Hepatic stellate cell (primary cell): ENCODE measurements at regions not wholly inside any gene's neighbourhood (a gene's known extent, or its start where the extent isn't known, plus 50 kb on each side); places are given as distances from the start of the nearest gene placed in this dataset.
"Not testable (repeated sequence)": the region's sequence is repeated elsewhere in the genome, so short reads cannot be mapped to it uniquely, and the experiment has no call there.

Experiments used
- DNase-seq: peaks from one replicate; pipeline ENCODE4 v3.0.0; 2011; ENCODE audit warnings: low spot score

DNA sequence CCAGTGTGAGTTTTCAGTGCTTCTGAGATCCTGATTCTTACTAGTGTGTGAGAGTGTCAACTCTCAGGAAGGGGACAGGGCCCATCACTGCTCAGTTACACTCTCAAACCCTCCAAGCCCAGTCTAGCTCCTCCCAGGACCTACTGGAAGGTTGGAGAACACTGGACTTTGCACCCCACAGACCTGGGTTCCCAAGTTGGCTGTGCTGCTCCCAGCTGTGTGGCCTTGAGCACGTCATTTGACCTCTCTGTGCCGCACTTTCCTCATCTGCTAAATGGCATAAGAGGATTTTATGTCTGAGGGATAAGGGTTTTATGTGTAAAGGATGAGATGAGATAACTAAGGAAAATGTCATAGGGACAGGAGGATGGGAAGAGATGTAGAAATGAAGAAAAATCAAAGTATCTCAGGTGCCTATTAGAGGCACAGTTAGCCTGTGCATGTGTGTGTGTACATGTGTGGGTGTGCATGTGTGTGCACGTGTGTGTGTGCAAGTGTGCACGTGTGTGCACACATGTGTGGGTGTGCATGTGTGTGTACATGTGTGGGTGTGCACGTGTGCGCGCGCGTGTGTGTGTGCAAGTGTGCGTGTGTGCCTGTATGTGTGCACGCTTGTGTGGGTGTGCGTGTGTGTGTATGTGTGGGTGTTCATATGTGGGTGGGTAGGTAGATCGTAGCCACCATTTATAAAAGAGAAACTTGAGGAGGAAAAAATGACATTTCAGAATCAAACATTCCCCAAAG, 108.0 kb upstream of the GRK3 start:
- DNase-seq, result not testable (repeated sequence)

DNA sequence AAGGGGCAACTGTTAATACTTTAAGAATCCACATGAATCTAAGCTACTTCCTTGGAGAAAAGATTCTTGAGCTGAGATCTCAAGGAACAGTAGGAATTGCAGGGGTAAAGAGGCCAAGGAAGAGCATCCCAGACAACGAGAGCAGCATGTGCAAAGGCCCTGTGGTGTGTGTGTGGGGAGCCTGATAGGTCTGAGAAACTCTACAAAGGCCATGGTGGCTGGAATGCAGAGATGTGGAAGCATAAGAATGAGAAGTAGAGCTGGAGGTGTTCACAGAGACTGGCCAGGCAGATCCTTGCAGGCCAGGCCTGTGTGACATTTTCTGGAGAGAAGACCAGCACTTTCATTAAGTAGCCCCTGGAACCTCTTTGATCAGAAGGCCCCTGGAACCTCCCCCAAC, 105.8 kb upstream of the GRK3 start:
- not testable (repeated sequence) for DNase-seq

DNA sequence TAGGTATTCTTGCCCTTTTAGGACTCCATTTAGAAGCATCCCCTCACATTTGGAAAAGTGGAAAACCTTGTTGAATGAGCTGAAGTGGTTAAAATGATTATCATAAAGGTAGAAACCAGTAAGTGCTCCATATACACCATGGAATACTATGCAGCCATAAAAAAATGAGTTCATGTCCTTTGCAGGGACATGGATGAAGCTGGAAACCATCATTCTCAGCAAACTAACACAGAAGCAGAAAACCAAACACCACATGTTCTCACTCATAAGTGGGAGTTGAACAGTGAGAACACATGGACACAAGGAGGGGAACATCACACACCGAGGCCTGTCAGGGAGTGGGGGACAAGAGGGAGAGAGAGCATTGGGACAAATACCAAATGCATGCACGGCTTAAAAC, 103.8 kb upstream of the GRK3 start:
- not testable (repeated sequence) for DNase-seq

DNA sequence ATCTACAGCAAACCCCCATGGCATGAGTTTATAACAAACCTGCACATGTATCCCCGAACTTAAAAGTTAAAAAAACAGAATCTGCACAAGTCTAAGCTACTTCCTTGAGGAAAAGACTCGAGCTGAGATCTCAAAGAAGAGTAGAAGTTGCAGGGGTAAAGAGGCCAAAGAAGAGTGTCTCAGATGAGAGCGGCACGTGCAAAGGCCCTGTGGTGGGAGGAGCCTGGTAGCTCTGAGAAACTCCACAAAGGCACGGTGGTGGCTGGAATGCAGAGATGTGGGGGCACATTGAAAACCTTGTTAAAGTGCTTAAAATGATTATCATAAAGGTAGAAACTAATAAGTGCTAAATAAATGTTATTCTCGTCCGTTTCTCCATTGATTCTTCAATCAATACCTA, 103.2 kb upstream of the GRK3 start:
- no peak for DNase-seq

DNA sequence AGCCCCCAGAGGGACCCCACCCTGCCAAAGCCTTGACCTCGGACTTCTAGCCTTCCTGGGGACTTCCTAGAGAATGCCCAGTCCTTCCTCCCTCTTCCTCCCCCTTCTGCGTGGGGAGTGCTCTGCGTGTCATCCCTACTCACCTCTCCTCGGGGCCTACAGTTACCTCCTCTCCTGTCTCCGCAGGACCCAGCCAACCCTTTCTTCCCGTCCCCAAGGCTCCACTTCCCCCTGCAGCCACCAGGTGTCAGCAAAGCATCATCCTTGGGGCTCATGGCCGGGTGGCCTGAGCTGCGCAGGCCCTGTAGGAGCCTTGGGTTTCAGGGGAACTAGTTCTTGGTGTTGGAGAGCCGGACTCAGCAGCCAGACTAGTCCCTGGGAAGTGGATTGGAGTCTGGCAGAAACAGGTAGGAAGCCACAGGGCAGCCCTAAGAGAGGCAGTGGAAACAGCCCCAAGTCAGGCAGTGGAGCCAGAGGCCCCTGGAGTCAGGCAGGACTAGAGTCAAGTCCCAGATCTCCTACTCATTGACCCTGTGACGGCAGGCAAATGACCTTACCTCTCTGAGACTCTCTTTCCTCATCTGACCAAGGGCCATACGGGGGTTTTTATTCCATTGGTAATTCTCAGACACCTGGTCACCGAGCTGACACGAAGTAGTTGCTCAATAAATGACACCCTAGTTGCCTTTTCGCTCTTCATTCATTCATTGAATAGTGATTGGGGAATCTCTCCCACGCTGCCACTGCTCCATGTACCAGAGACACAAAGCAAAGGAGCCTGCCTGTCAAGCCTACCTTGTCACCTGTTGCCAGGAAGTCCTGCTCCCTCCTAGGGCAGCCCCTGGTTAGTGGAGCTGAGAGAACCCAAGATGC, 101.8 kb upstream of the GRK3 start:
- peak; percentile 89 for DNase-seq

DNA sequence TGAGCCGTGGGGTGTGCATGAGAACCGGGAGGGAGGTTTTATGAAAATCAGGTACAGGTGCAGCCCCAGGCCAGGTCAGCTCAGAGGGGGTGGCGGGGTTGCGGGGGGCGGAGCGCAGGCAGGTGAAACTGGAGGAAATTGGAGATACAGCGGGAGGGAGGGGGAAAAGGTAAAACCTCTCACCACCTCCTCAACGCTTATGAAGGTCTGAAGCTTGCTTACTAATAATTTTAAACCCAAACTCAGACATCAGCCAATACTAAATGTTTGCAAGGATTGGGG, 101.2 kb upstream of the GRK3 start:
- not testable (repeated sequence) for DNase-seq

DNA sequence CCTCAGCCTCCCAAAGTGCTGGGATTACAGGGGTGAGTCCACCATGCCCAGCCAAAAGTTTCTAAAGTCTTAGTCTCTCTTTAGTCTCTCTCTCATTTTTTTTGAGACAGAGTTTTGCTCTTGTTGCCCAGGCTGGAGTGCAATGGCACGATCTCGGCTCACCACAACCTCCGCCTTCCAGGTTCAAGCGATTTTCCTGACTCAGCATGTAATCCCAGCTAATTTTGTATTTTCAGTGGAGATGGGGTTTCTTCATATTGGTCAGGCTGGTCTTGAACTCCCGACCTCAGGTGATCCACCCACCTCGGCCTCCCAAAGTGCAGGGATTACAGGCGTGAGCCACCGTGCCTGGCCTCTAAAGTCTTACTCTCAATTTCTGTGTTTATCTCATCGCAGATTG, 100.1 kb upstream of the GRK3 start:
- DNase-seq, result not testable (repeated sequence)

DNA sequence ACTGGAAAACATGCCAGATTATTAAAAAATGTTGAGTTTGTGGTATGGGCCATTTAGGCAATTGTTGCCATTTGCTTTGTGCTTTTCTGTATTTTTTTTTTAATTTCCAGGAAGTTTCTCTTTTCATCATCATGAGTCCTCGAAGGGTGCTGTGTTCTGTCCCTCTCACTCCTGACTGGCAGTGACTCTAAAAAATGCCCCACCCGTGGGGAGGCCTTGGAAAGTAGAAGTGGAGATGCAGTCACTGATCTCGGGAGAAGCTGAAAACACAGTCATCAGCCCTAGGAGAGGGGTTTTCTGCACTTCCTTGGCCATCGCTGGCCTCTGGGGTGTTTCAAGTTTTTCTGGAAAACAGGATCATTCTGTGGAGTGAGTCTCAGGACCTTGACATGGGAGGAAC, 98.5 kb upstream of the GRK3 start:
- no peak for DNase-seq

DNA sequence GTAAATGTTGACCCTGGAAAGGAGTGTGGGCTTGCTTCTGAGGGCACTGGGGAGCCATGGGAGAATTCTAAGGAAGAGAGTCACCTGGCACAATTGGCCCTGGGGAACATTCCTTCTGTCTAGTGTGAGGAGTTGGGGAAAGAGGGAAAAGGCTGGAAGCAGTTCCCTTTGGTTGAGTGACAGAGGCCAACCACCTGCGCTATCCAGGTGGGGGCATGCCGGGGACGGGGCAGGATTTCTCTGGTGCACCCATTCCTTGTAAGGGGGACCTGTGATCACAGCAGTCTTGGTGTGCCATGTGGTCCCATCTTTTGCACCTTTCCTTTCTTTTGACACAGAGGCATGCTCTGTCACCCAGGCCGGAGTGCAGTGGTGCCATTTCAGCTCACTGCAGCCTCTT, 92.1 kb upstream of the GRK3 start:
- DNase-seq, result no peak

DNA sequence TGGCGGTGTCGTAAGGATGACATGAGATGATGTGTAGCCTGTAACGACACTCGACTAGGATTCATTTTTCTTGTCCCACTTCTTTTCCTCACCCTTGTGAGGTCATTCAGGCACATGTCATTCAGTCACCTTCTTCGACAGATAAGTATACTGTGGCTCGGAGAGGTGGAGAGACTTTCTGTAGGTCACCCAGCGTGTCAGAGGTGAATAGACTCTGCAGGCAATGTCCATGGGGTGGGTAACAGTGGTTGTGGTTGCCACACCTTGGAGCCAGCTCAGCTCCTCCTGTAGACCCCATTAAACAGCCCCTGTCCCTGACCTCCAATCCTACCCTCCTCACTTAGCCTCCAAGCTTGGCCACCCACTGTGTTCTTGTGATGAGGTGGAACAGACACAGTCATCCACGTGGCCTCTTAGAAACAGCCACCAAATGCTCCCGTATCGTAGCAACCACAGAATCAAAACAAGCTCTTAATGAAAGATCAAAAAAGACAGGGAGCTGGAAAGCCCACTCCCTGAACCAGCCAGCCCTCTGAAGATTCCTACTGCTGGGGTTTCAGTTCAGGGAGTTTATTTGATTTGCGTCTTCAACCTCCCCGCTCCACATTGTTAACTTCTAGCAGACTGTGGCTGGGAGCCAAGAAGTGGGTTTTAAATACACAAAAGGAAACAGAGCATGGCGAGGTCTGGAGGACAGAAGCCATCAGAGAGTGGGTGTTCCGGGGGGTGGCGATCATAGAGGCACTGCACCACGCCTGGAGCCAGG, 89.0 kb upstream of the GRK3 start:
- DNase-seq, result peak; percentile 29

DNA sequence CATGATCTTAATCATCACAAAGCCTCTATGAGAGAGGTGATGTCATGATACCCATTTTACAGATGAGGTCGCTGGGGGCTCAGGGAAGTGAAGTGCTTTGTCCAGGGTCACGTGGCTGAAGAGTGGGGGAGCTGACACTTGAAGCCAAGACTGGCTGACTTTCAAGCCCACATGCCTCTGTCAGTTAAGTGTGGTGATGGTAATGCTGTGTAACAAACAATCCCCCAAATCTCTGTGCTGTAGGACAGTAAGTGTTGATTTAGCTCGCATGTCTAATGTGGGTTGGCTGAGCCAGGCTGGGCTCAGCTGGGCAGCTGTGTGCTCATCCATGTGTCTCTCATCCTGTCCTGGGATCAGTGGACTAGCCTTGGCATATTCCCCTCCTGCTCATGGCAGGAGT, 87.1 kb upstream of the GRK3 start:
- no peak for DNase-seq

DNA sequence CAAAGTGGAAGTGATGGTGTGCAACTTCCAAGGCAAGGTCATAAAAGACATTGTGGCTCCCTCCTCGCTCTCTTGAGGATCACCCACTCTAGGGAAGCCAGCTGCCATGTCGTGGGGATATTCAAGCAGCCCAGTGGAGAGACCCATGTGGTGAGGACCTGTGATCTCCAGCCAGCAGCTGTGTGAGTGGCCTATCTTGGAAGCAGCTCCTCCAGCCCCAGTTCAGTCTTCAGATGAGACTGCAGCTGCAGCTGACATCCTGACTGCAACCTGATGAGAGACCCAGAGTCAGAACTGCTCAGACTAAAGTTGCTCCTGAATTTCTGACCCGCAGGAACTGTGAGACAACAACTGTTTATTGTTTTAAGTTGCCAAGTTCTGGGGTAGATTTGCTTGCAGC, 86.4 kb upstream of the GRK3 start:
- no peak for DNase-seq

DNA sequence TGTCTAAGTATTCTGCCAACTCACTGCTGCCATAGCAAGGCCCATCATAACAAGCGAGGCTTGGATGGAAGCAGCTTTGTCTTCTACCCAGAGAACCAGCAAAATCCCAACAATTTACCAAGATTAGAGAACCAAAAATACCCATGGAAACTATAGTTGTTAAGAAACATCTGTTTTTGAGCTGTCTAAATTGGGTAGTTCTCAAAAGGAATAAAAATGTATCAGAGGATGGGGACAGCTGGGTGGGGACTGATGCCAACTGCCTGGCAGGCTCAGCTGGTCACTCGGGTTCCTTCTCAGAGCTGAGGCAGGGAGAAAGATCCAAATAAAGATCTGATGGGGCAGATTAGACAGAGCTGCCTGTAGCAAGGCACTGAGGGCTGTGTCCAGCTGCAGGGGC, 85.9 kb upstream of the GRK3 start:
- no peak for DNase-seq

DNA sequence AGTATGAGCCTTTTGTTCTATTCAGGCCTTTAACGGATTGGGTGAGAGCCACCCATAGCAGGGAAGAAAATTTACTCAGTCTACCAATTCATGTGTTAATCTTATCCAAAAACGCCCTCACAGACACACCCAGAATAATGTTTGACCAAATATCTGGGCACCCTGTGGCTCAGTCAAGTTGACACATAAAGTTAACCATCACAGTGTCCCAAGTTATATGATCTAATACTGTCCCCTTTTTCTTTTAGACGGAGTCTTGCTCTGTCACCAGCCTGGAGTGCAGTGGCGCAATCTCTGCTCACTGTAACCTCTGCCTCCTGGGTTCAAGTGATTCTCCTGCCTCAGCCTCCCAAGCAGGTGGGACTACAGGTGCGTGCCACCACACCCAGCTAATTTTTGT, 83.6 kb upstream of the GRK3 start:
- DNase-seq, result not testable (repeated sequence)

DNA sequence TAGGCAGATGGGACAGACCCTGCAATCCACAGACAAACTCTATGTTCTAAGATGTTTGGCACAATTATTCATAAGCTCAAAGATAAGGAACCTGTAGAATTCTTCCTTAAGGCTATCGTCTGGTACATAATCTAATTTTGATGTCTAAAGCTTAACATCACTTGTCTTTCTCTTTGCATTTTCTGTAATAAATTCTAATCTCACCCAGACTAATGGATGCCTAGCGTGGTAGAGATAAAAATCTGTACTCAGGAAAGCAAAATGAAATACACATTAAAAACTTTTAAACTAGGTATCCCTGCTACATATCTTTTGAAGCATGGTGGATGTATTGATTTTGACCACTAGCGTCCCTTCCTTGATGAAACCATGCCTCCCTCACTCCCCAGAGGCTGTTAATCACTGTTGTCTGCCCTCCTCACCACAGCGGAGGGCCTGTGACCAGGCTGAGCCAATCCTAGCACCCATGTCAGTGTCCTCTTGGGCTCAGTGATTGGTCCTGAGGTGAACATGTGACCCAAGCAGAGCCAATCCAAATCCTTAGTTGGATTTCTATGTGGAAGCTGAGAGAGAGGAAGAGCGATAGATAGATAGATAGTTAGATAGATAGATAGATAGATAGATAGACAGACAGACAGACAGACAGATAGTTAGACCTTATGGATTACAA, 82.2 kb upstream of the GRK3 start:
- no peak for DNase-seq

DNA sequence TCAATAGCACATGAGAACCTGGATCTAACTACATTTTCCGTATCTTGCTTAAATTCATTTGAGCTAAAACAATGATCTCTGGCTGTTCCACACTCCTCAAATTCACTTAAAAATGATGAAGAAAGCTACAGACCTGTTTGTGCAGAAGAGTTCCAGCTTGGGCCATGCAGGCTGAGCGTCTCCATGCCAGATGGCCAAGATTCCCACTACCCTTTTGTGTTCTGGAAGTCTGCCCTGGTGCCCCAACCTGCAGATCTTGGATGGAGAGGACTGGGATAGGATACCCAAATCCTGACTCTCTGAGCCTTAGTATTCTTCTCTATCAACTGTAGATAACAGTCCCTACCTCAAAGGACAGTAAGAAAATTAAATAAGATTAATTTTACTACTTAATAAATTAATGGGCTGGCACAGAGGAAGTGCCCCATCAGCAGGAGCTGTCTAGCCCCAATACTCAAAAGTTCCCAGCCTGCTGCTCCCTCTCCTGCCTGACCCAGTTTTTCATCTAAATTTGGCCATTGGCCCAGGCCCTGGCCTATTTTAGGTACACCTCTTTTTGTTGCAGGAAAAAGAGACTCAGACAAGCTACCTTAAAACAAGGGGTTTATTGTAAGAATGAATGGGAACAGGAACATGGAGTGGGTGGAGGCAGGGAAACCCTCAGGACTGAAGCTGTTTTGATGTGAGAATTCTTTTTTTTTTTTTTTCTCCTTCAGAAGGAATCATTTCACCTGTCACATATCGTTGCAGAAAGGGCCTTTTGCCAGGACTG, 81.4 kb upstream of the GRK3 start:
- DNase-seq, result no peak

DNA sequence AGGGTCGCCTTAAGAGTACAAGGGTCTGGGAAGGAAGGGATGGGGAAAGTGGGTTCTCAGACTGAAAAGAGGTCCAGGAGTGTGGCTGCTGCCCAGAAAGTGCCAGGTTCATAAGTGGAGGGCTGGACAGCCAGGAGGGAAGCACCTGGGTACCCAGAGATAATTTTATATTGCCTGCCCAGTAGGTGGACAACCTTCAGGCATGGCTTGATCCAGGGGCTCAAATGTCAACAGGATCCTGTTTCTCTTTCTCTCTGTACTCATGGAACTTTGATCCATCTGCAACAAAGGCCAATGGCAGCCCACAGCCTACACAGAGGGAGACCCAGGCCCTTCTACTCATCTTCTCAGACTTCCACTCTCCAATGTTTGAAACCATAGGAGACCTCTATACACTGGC, 80.5 kb upstream of the GRK3 start:
- DNase-seq, result no peak

DNA sequence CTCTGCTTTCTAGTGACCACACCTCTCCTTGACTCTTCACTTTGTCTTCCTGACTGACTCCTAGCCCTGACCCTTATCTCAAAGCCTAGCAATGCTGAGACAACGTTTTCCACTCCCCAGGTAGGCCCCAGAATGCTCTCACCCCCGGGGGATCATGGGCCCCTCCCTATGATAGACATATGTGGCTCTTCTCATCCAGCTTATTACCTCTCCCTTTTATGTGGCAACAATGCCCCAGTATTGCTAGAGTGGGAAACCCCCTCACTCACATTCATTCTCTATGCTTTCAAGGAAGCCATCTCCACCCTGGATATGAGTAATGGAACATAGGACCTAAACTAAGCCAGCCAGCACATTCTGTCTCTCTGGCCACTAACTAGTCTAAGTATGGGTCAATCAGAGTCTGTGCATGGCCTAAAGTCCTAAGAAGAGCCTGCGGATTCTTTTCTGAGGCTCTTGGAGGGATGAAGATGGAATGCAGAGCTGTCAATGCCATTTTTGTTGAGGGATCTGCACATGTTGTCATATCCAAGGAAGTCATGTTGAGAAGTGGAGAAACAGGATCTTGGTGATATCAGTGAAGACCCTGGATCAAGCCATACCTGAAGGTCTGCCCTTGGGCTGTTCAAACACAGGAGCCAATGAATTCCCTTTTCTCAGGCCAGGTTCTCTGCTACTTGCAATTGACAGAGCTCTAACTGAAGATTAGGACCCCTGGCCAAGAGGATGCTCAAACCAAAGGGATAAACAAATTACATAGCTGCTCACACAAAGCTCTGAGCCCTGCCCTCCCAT, 79.8 kb upstream of the GRK3 start:
- no peak for DNase-seq

DNA sequence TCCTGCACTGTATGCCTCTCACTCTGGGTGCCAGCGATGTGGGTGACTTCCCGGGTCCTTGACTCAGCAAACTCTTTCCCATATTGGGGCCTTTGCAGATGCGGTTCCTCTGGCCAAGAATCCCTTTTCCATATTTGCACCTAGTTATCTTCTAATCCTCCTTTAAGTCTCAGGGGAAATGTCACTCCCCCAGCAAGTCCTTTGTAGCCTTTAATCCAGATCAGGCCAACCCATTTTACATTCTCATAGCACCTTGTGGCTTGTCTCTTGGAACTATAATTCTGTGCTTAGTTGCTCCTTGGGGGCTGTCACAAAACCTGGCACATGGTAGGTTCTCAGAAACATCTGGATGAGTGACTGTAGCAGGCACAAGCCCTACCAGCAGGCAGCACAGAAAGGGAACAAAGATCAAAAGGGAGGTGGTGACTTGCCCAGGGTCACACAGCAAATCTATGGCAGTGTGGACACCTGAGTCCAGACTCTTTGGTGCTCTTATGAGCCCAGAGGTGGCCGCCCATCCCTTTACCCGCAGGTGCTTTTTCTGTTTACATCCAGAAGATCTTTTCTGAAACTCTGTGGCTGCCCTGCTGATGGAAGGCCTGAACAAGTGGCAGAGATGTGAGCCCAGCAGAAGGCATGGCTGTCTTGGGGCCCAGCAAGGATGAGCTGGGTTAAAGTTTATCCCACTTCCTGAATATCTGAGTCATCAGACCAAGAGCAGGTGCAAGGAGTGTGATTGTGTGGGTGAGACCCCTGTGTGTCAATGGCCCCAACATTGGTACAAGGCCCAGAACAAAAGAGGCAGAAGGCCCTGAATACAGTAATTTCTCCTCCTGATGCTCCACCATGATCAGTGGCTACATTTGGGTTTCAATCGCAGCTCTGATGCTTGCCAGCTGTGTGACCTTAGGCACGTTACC, 78.6 kb upstream of the GRK3 start:
- no peak for DNase-seq

DNA sequence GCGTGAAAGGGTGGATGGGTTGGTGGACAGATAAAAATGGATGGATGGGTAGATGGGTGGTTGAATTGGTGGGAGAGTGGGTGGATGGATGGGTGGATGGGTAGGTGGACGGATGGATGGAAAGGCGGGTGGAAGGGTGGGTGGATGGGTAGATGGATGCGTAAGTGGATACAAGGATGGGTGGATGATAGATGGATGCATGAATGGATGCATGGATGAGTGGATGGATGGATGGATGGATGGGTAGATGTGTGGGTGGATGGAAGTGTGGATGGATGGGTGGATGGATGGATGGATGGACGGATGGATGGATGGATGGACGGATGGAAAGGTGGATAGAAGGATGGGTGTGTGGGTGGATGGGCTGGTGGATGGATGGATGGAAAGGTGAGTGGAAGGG, 77.0 kb upstream of the GRK3 start:
- DNase-seq, result no peak
